H1 (cell line): ENCODE measurements at regions not wholly inside any gene's neighbourhood (a gene's known extent, or its start where the extent isn't known, plus 50 kb on each side); places are given as distances from the start of the nearest gene placed in this dataset.

Source experiments
- CTCF ChIA-PET: fragments of 300-600 bp; sonication (Branson Sonifier 250); formaldehyde crosslinking; loops from one replicate; lab custom pipeline; 2021; ENCODE audit not compliant: partially characterized antibody; lab: Charles Lee
- POLR2A ChIA-PET: fragments of 300-600 bp; sonication (Branson Sonifier 250); formaldehyde crosslinking; loops from one replicate; lab custom pipeline; 2021; ENCODE audit warnings: inconsistent platforms; ENCODE audit not compliant: partially characterized antibody; lab: Charles Lee
- DNase-seq, 2 experiments: peaks; one replicate each; pipeline versions ENCODE4 v3.0.0 to v3.0.0-alpha.2; 2010 to 2022; ENCODE audit warnings: low spot score in 2 of 2, low read depth in 1 of 2, mixed read lengths in 1 of 2
- FAIRE-seq: peaks from 2 replicates; lab custom pipeline; 2011; peaks lifted over from hg19 to GRCh38; lab: Jason Lieb, UNC
- H2AFZ ChIP-seq: 2 replicates; pipeline ENCODE4 v1.8.1; 2012; ENCODE audit warnings: low read length, inconsistent platforms
- H2AK5ac ChIP-seq: 2 replicates; pipeline ENCODE4 v1.6.1; 2013; ENCODE audit warnings: low read depth, low read length
- H2BK120ac ChIP-seq: replicated peaks from 2 replicates; pipeline ENCODE3; 2013; ENCODE audit warnings: low read depth, low read length, inconsistent platforms
- H2BK12ac ChIP-seq: 2 replicates; pipeline ENCODE4 v1.6.1; 2013; ENCODE audit warnings: low read depth, low read length
- H2BK15ac ChIP-seq: 2 replicates; pipeline ENCODE4 v1.6.1; 2013; ENCODE audit warnings: low read length
- H2BK20ac ChIP-seq: 2 replicates; pipeline ENCODE4 v1.6.1; 2013; ENCODE audit warnings: low read length
- H2BK5ac ChIP-seq: 2 replicates; pipeline ENCODE4 v1.6.1; 2013; ENCODE audit warnings: low read depth, low read length
- H3K14ac ChIP-seq: 2 replicates; pipeline ENCODE4 v1.6.1; 2013; ENCODE audit warnings: inconsistent platforms; ENCODE audit not compliant: insufficient read length
- H3K18ac ChIP-seq: 2 replicates; pipeline ENCODE4 v1.6.1; 2013; ENCODE audit warnings: low read length; ENCODE audit errors: extremely low read depth
- H3K23ac ChIP-seq: 2 replicates; pipeline ENCODE4 v1.6.1; 2013; ENCODE audit warnings: inconsistent platforms; ENCODE audit not compliant: insufficient read length
- H3K23me2 ChIP-seq: 2 replicates; pipeline ENCODE4 v1.6.1; 2013; ENCODE audit warnings: low read depth, low read length
- H3K27ac ChIP-seq: 2 replicates; pipeline ENCODE4 v1.6.1; 2011; ENCODE audit warnings: low read depth, low read length, inconsistent platforms
- H3K27me3 ChIP-seq, 4 experiments: replicated peaks in 1 of 4; 1 replicate in 1 of 4; 2 replicates in 3 of 4; pipeline versions ENCODE4 v1.6.1 to v1.8.1; 2011 to 2013; ENCODE audit warnings: low read length in 3 of 4, mild to moderate bottlenecking in 3 of 4, inconsistent platforms in 2 of 4, mixed read lengths in 2 of 4, moderate library complexity in 1 of 4; ENCODE audit not compliant: control insufficient read depth in 3 of 4, insufficient read depth in 3 of 4; ENCODE audit errors: extremely low read depth in 1 of 4
- H3K36me3 ChIP-seq, 4 experiments: 2 replicates each; pipeline versions ENCODE4 v1.6.1 to v1.8.1; 2011 to 2013; ENCODE audit warnings: mild to moderate bottlenecking in 4 of 4, low read length in 3 of 4, moderate library complexity in 2 of 4, control low read depth in 1 of 4, inconsistent platforms in 1 of 4; ENCODE audit not compliant: insufficient read depth in 4 of 4, control insufficient read depth in 2 of 4
- H3K4ac ChIP-seq: replicated peaks from 2 replicates; pipeline ENCODE3; 2013; ENCODE audit warnings: low read length, low read depth, mixed read lengths, inconsistent platforms; ENCODE audit not compliant: insufficient read length
- H3K4me1 ChIP-seq, 4 experiments: replicated peaks in 1 of 4; 1 replicate in 1 of 4; 2 replicates in 3 of 4; pipeline versions ENCODE4 v1.6.1 to v1.8.1; 2011 to 2013; ENCODE audit warnings: low read length in 3 of 4, inconsistent platforms in 2 of 4, mixed read lengths in 1 of 4; ENCODE audit not compliant: insufficient read depth in 4 of 4, control insufficient read depth in 3 of 4
- H3K4me2 ChIP-seq, 2 experiments: 2 replicates each; pipeline versions ENCODE4 v1.6.1 to v1.8.1; 2011 to 2013; ENCODE audit warnings: low read depth in 2 of 2, low read length in 2 of 2, control low read depth in 1 of 2, inconsistent platforms in 1 of 2, mild to moderate bottlenecking in 1 of 2; ENCODE audit not compliant: insufficient read depth in 1 of 2
- H3K4me3 ChIP-seq, 4 experiments: fragments of 200-600, 300-600 bp in 1 of 4; sonication (generic), shearing (Covaris generic), sonication (Bioruptor Twin) in 1 of 4; 2 replicates each; pipeline versions ENCODE4 v1.5.1 to v1.8.1; 2011 to 2016; ENCODE audit warnings: low read length in 4 of 4, low read depth in 3 of 4, control low read depth in 2 of 4, inconsistent platforms in 2 of 4, mild to moderate bottlenecking in 2 of 4, mixed read lengths in 1 of 4, moderate library complexity in 1 of 4; ENCODE audit not compliant: insufficient read depth in 2 of 4; ENCODE audit errors: extremely low read depth in 1 of 4
- H3K56ac ChIP-seq: replicated peaks from 2 replicates; pipeline ENCODE3; 2013; ENCODE audit warnings: low read depth, mild to moderate bottlenecking, mixed read lengths, low read length, inconsistent platforms; ENCODE audit not compliant: insufficient read length
- H3K79me1 ChIP-seq: 2 replicates; pipeline ENCODE4 v1.6.1; 2013; ENCODE audit warnings: low read depth, low read length, control low read depth
- H3K79me2 ChIP-seq, 2 experiments: 2 replicates each; pipeline versions ENCODE4 v1.6.1 to v1.8.1; 2012 to 2013; ENCODE audit warnings: low read length in 2 of 2, mild to moderate bottlenecking in 2 of 2, inconsistent platforms in 1 of 2; ENCODE audit not compliant: insufficient read depth in 2 of 2, control insufficient read depth in 1 of 2
- H3K9ac ChIP-seq, 4 experiments: replicated peaks in 1 of 4; 1 replicate in 1 of 4; 2 replicates in 3 of 4; pipeline versions ENCODE4 v1.6.1 to v1.8.1; 2011 to 2013; ENCODE audit warnings: low read depth in 3 of 4, low read length in 3 of 4, control low read depth in 2 of 4, mild to moderate bottlenecking in 2 of 4, moderate library complexity in 2 of 4, inconsistent platforms in 1 of 4; ENCODE audit errors: extremely low read depth in 1 of 4
- H3K9me3 ChIP-seq, 2 experiments: 2 replicates each; pipeline versions ENCODE4 v1.6.1 to v1.8.1; 2012 to 2013; ENCODE audit warnings: mild to moderate bottlenecking in 2 of 2, moderate library complexity in 2 of 2, control low read depth in 1 of 2, inconsistent platforms in 1 of 2, low read depth in 1 of 2, low read length in 1 of 2, mixed read lengths in 1 of 2; ENCODE audit not compliant: insufficient read depth in 2 of 2
- H4K20me1 ChIP-seq, 2 experiments: replicated peaks in 1 of 2; 2 replicates each; pipeline versions ENCODE3 to v1.8.1; 2011 to 2013; ENCODE audit warnings: inconsistent platforms in 2 of 2, low read length in 2 of 2, mild to moderate bottlenecking in 1 of 2; ENCODE audit not compliant: insufficient read depth in 2 of 2, control insufficient read depth in 1 of 2
- H4K5ac ChIP-seq: 2 replicates; pipeline ENCODE4 v1.6.1; 2013; ENCODE audit warnings: low read length, low read depth, mixed read lengths, inconsistent platforms; ENCODE audit not compliant: insufficient read length
- H4K8ac ChIP-seq: 2 replicates; pipeline ENCODE4 v1.8.0; 2013; ENCODE audit warnings: mild to moderate bottlenecking, moderate library complexity, low read length, inconsistent platforms; ENCODE audit not compliant: insufficient read depth; ENCODE audit errors: extremely low read depth
- H4K91ac ChIP-seq: replicated peaks from 2 replicates; pipeline ENCODE3; 2013; ENCODE audit warnings: low read length, mixed read lengths, inconsistent platforms; ENCODE audit not compliant: insufficient read length
- NANOG ChIP-seq: IDR thresholded peaks from 2 replicates; pipeline ENCODE4 v1.6.1; 2011; ENCODE audit warnings: low read length, low read depth, mild to moderate bottlenecking, inconsistent platforms; ENCODE audit not compliant: insufficient read depth, poor library complexity, severe bottlenecking
- POU5F1 ChIP-seq: IDR thresholded peaks from 2 replicates; pipeline ENCODE4 v1.6.1; 2011; ENCODE audit warnings: low read depth, mild to moderate bottlenecking, low read length, moderate library complexity
- WGBS, 2 experiments: shearing (Covaris generic) in 1 of 2; methylation state at CpG; one replicate each; pipeline versions ENCODE4 v1.1.6 to v1.1.7; 2013 to 2015; ENCODE audit warnings: low lambda C conversion rate in 2 of 2, mixed read lengths in 2 of 2, inconsistent platforms in 1 of 2, low coverage in 1 of 2, missing lambda C conversion rate in 1 of 2; ENCODE audit not compliant: insufficient replicate concordance in 2 of 2, insufficient coverage in 1 of 2, insufficient read length in 1 of 2; ENCODE audit errors: extremely low coverage in 1 of 2, missing lambda C conversion rate in 1 of 2; 5-methylcytosine and 5-hydroxymethylcytosine counted together
- TF ChIP-seq, protein P1 (sequence below): IDR thresholded peaks from 2 replicates; pipeline ENCODE4 v1.6.1; 2012; ENCODE audit warnings: inconsistent platforms

DNA sequence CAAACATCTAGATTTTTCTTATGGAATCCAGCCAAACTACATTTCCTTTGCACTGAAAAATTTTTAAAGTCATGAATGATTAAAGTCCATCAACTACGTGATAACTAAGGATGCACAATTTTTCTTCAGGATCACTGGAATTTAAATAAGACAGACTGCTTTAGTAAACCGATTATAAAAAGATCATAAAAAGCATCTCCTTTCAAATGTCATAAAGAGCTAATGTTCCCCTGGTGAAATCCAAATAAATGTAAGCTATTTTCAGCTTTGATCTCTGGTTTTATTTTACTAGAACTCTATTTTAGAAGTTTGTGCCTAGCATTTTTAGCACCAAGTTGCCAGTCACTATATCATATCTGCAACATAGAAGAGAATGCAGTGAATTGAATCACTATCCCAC is 460.8 kb downstream of the RFC3 start:
- no peak overlapping the region for H2BK15ac ChIP-seq
- H3K4me1 ChIP-seq, result no peaks in the 10 kb centered on the region
- H3K56ac ChIP-seq, result no peak overlapping the region
- H3K23me2 ChIP-seq, result no peaks in the 10 kb centered on the region
- H3K18ac ChIP-seq, result no peak overlapping the region
- no peak for TF ChIP-seq POU5F1
- TF ChIP-seq, protein P1, sequence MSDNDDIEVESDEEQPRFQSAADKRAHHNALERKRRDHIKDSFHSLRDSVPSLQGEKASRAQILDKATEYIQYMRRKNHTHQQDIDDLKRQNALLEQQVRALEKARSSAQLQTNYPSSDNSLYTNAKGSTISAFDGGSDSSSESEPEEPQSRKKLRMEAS, result no peak
- TF ChIP-seq NANOG, result no peak
- TF ChIP-seq, all 59 proteins: peak for 0
- no peak for FAIRE-seq
- Histone ChIP-seq H2AK5ac (no peak overlapping the region), H4K5ac (no peak overlapping the region), H3K4me3 (no peak overlapping the region), H3K27me3 (no peaks in the 10 kb centered on the region), H4K8ac (no peak overlapping the region), H3K4ac (no peak overlapping the region), H3K9ac (no peak overlapping the region), H3K23ac (no peak overlapping the region), H4K91ac (no peak overlapping the region), H2BK5ac (no peak overlapping the region), H3K14ac (no peak overlapping the region), H2AFZ (no peak overlapping the region), H3K4me2 (no peak overlapping the region), H2BK12ac (no peak overlapping the region), H4K20me1 (no peaks in the 10 kb centered on the region), H2BK120ac (no peak overlapping the region), H3K36me3 (no peaks in the 10 kb centered on the region; a peak in 1 of 8 replicates), H3K9me3 (0 out of 4 replicates have a peak, but pooled peaks cover 0 to 2% of the 10 kb centered on the region in 2 experiments), H3K79me1 (no peaks in the 10 kb centered on the region), H2BK20ac (no peak overlapping the region), H3K27ac (no peak overlapping the region), H3K79me2 (no peaks in the 10 kb centered on the region)
- no peak for DNase-seq
- 82% methylated on average over 2 of the region's 2 CpGs; no CpG with 5 or more reads in 1 of the 2 experiments for WGBS, 2 experiments
- ChIA-PET CTCF (no interaction called here), POLR2A (no interaction called here)
